MM.1S (cell line): ENCODE measurements at regions not wholly inside any gene's neighbourhood (a gene's known extent, or its start where the extent isn't known, plus 50 kb on each side); places are given as distances from the start of the nearest gene placed in this dataset.

Source experiments
- EZH2 ChIP-seq: fragments of 300-600 bp; sonication (generic); optimal IDR thresholded peaks from 2 replicates; pipeline ENCODE3; 2017; ENCODE audit warnings: low read depth, mild to moderate bottlenecking, antibody characterized with exemption, low read length, mixed read lengths
- TF ChIP-seq, protein P1 (sequence below): fragments of 300-600 bp; sonication (generic); IDR thresholded peaks from 2 replicates; pipeline ENCODE4 v1.5.1; 2016; ENCODE audit warnings: antibody characterized with exemption, low read length, mixed read lengths

DNA sequence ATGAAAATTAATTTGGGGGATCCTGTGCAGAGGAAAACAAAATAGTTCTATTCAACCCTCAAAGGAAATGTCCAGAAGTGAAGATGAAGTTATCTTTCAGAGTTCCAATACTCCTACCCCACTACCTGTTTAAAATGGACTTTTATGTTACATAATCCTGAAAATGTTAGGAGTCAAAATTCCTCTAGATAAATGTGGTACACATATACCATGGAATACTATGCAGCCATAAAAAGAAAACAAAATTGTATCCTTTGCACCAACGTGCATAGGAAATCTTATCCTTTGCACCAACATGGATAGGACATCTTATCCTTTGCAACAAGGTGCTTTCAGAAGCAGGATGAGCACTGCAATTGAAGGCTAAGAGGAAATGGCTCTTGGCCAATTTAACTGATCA lies 245.2 kb downstream of the LTN1 start:
- TF ChIP-seq, protein P1, sequence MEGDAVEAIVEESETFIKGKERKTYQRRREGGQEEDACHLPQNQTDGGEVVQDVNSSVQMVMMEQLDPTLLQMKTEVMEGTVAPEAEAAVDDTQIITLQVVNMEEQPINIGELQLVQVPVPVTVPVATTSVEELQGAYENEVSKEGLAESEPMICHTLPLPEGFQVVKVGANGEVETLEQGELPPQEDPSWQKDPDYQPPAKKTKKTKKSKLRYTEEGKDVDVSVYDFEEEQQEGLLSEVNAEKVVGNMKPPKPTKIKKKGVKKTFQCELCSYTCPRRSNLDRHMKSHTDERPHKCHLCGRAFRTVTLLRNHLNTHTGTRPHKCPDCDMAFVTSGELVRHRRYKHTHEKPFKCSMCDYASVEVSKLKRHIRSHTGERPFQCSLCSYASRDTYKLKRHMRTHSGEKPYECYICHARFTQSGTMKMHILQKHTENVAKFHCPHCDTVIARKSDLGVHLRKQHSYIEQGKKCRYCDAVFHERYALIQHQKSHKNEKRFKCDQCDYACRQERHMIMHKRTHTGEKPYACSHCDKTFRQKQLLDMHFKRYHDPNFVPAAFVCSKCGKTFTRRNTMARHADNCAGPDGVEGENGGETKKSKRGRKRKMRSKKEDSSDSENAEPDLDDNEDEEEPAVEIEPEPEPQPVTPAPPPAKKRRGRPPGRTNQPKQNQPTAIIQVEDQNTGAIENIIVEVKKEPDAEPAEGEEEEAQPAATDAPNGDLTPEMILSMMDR: no peak
- TF ChIP-seq EZH2: no peak
